MCF 10A (cell line): ENCODE measurements at regions not wholly inside any gene's neighbourhood (a gene's known extent, or its start where the extent isn't known, plus 50 kb on each side); places are given as distances from the start of the nearest gene placed in this dataset.

ENCODE experiments used
- BruUV-seq: library from RNA; stranded (reverse); fragments of 400-500 nt; replicated peaks from 2 replicates; lab custom pipeline; 2021; lab: Mats Ljungman, UMichigan
- CTCF ChIA-PET: fragments of 300-600 bp; sonication (Branson Sonifier 250); formaldehyde crosslinking; extraction: SDS; loops from one replicate; lab custom pipeline; 2021; ENCODE audit warnings: antibody characterized with exemption, inconsistent platforms; lab: Yijun Ruan, JAX
- POLR2A ChIA-PET: fragments of 300-600, 350-650 bp; sonication (Branson Sonifier 250); formaldehyde crosslinking; extraction: SDS; loops from one replicate; lab custom pipeline; 2020; ENCODE audit warnings: antibody characterized with exemption, inconsistent platforms; lab: Yijun Ruan, JAX
- DNase-seq: peaks from one replicate; pipeline ENCODE4 v3.0.0-alpha.2; 2018; ENCODE audit not compliant: unreplicated experiment
- H3K27ac Mint-ChIP-seq: one replicate; pipeline ENCODE4 v1.8.0; 2022; ENCODE audit warnings: mild to moderate bottlenecking, low read depth, mixed read lengths; ENCODE audit not compliant: unreplicated experiment
- H3K27me3 Mint-ChIP-seq: one replicate; pipeline ENCODE4 v1.8.0; 2022; ENCODE audit warnings: mixed read lengths; ENCODE audit not compliant: insufficient read depth, unreplicated experiment
- H3K36me3 Mint-ChIP-seq: one replicate; pipeline ENCODE4 v1.8.0; 2022; ENCODE audit warnings: mild to moderate bottlenecking, moderate library complexity, mixed read lengths; ENCODE audit not compliant: insufficient read depth, unreplicated experiment
- H3K4me1 Mint-ChIP-seq: one replicate; pipeline ENCODE4 v1.8.0; 2022; ENCODE audit warnings: mixed read lengths; ENCODE audit not compliant: insufficient read depth, unreplicated experiment
- H3K4me3 Mint-ChIP-seq: one replicate; pipeline ENCODE4 v1.8.0; 2022; ENCODE audit warnings: mild to moderate bottlenecking, moderate library complexity, mixed read lengths; ENCODE audit not compliant: unreplicated experiment
- H3K9me3 Mint-ChIP-seq: one replicate; pipeline ENCODE4 v1.8.0; 2022; ENCODE audit warnings: mixed read lengths; ENCODE audit not compliant: unreplicated experiment
- CTCF ChIP-seq: fragments of 200-600 bp; IDR thresholded peaks from one replicate; pipeline ENCODE4 v1.8.0; 2022; ENCODE audit warnings: antibody characterized with exemption, mild to moderate bottlenecking; ENCODE audit not compliant: unreplicated experiment
- intact Hi-C: fragments of 100-400 bp; cut with micrococcal nuclease; formaldehyde crosslinking; loops from 2 replicates; pipeline ENCODE4 v1.14.1; 2022

GRCh38 chr6:45714006-45714730 lies 301.5 kb downstream of the CLIC5 start:
- Mint-ChIP-seq H3K4me1 (peaks cover 11% of the 10 kb centered on the region), H3K36me3 (no peaks in the 10 kb centered on the region), H3K27me3 (no peaks in the 10 kb centered on the region), H3K4me3 (no peak overlapping the region), H3K9me3 (no peaks in the 10 kb centered on the region), H3K27ac (peak overlapping the region; percentile 13)
- no peak for TF ChIP-seq CTCF
- POLR2A ChIA-PET: interaction anchor here (0.5 to 1.7 kb wide), 5 partner anchors 69 to 1084 kb away, joined by 3 to 13 read pairs (median 5); no protein-coding TSS in a partner anchor
- intact Hi-C loops: loop anchor here (1.0 to 5.0 kb wide), 7 partner anchors 97 to 1239 kb away; partner anchors contain the start of gene SUPT3H
- no peak for DNase-seq
- no TSS peak for BruUV-seq
- CTCF ChIA-PET: interaction anchor here (0.6 to 2.5 kb wide), 60 partner anchors 9 to 1282 kb away, joined by 3 to 48 read pairs (median 3); no protein-coding TSS in a partner anchor
